ENCODE measurements at regions not wholly inside any gene's neighbourhood (a gene's known extent, or its start where the extent isn't known, plus 50 kb on each side); places are given as distances from the start of the nearest gene placed in this dataset.

DNA sequence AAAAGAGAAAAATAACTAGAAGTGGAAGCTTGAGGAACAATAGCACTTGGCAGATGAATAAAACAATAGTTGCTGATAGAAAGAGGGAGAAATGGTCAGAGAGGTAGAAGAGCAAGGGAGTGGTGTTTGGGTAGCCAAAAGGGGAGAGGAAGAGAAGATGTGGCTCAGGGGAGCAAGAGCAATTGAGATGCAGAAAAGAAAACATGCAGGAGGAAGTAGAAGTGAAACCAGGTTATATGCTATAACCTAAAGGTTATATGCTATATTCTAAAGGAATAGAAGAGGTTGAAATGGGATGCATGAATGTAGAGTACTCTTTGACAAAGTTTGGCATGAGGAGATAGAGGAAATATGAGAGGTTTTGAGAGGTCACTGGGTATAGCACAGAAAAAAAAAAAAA lies 759.5 kb downstream of the SATB2 start:
- TF ChIP-seq, protein P1, sequence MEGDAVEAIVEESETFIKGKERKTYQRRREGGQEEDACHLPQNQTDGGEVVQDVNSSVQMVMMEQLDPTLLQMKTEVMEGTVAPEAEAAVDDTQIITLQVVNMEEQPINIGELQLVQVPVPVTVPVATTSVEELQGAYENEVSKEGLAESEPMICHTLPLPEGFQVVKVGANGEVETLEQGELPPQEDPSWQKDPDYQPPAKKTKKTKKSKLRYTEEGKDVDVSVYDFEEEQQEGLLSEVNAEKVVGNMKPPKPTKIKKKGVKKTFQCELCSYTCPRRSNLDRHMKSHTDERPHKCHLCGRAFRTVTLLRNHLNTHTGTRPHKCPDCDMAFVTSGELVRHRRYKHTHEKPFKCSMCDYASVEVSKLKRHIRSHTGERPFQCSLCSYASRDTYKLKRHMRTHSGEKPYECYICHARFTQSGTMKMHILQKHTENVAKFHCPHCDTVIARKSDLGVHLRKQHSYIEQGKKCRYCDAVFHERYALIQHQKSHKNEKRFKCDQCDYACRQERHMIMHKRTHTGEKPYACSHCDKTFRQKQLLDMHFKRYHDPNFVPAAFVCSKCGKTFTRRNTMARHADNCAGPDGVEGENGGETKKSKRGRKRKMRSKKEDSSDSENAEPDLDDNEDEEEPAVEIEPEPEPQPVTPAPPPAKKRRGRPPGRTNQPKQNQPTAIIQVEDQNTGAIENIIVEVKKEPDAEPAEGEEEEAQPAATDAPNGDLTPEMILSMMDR (IDR thresholded peaks at IDR 0.05), result no peak
- TF ChIP-seq EZH2 (IDR thresholded peaks at IDR 0.05; ENCODE audit: borderline replicate concordance, insufficient read depth, low read depth, low read length, poor library complexity, severe bottlenecking), result no peak
